ENCODE measurements at regions not wholly inside any gene's neighbourhood (a gene's known extent, or its start where the extent isn't known, plus 50 kb on each side); places are given as distances from the start of the nearest gene placed in this dataset.

DNA sequence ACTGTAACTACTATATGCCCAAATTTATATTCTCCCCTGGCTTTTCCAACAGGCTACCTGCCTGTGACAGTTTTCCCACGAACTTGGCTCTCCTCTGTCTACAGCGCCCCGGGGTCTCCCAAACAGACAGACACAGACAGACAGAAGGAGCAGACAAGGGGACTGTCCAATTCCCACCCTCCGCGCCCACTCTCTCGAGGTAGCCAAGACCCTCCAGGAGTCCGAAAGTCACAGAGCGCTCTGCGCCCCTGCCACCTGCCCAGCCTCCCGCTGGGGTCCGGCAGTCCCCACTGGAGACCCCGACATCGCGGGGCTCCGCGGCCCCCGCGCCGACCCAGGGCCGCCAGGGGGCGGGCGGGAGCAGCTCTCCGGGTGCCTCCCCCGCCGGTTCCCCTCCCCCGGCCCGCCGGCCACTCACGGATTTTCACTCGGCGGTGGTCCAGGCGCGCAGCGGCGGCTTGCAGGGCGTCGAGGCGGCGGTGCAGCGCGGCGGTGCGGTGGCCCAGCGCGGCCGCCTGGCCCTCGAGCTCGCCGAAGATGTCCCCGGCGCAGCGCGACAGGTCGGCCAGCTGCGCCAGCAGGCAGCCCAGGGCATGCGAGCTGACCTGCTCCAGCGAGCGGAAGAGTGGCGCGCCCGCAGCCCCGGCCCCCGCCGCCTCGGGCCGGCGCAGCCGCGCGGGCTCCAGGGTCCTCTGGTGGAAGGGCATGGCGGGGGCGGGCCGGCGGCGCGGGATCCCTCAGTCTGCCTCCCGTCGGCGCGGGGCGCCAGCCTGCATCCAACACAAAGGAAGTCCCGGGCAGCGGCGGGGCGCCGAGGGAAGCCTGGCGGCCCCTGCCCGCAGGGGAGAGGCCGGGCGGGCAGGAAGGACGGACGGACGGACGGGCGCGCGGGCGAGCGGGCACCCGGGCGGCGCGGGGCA, 81.3 kb upstream of the CCDC28A start:
- DNase-seq (ENCODE audit: low read depth, low spot score) = no peak

DNA sequence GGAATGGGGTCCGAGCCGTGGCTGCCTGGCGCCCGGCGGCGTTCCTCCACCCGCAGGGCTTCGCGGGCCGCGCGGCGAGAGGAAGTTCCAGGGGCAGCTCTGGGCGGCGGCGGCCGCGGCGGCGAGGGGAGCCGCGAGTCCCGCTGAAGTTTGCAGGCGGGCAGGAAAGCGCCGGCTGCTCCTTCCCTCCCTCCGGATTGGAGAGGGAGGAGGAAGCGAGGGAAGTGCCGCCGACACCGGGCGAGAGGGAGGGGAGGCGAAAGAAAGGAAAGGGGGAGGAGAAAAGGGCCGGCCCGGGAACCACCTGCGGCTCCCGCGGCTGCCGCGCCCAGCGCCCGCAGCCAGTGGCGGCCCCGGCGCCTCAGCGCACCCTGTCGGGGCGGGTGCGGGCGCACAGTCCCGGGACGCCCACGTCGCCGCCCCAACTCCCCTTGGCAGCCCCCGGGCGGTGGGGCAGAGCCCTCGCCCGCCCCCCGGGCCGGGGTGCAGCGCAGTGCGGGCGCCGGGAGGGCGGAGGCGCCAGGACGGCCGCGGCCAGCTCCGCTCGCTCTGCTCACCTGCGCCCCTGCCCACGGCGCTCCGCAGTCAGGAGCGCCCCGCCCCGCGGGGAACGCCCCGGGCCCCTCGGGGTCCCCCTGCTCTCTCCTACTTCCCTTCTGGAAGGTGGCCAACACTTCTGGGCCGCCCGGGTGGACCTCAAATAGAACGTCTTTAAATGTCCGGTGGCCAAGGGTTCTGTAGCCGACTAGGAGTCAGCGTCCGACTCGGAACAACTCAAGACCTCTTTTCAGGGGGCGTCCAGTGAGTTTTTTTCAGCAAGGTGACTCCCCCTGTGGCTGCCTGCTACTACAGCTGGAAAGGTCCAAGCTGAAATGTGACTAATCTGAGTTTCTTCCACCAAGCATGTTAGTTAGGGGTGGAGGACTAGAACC, 80.3 kb upstream of the CCDC28A start:
- no peak for DNase-seq (ENCODE audit: low read depth, low spot score)

DNA sequence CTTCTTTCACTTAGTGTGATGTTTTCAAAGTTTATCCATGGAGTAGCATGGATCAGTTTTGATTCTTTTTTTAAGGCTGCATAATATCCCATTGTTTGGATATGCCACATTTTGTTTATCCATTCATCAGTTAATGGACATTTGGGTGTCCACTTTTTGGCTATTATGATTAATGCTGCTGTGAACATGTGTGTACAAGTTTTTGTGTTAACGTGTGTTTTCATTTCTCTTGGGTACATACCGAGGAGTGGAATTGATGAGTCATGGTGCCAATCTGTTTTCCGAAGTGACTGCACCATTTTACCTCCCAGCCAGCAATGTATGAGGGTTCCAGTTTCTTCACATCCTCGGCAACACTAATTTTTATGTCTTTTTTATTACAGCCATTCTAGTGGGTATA, 78.4 kb upstream of the CCDC28A start:
- DNase-seq (ENCODE audit: low read depth, low spot score) = no peak

DNA sequence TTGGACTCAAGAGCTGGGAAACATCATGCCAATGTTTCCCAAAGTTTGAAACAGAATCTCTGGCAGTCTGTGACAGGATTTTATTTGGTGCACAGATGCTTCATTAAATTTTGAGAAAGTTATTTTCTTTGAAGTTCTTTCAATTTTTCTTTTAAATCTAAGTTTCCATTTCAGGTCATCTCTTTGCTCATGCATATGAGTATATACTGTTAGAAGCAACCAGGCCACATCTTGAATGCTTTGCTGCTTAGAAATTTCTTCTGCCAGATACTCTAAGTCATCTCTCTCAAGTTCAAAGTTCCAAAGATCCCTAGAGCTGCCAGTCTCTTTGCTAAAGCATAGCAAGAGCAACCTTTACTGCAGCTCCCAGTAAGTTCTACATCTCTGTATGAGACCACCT, 59.1 kb upstream of the CCDC28A start:
- no peak for DNase-seq (ENCODE audit: low read depth, low spot score)

DNA sequence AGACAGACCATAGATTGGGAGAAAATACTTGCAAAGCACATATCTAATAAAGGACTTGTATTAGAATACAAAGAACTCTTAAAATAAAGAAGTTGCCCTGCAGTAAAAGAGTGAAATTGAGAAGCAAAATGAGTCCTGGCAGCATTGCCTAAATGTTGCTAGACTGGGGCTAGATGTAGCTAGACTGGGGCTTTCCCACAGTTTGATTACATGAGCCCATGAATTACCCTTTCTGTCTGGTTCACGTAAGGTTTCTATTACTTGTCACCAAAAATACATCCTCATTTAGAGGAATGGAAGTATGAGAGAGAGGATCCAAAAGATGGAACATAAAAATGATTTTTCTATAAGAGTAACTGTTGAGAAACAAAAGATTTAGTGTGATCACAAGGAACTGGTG, 57.6 kb upstream of the CCDC28A start:
- DNase-seq (ENCODE audit: low read depth, low spot score) = no peak

DNA sequence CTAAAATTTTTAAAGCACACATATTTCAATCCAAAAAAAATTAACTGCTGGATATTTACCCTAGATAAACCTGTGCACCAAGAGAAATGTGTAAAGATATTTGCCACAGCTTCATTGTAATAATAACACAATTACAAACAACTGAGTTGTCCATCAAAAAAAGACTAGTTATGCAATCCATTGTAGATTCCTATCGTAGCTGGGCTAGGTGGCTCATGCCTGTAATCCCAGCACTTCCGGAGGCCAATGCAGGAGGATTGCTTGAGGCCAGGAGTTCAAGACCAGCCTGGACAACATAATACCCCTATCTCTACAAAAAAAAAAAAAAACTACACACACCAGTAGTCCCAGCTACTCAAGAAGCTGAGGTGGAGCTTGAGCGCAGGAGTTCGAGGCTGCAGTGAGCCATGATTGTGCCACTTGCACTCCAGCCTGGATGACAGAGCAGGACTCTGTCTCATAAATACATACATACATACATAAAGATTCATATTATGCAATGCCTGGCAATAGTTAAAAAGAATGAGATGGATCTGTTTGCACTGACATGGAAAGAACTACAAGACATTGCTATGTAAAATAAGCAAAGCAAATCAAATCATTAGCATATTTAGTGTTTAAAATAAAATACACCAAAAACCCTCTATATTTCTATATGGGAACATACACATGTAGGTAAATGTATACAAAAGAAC, 56.5 kb upstream of the CCDC28A start:
- DNase-seq (ENCODE audit: low read depth, low spot score) = no peak

DNA sequence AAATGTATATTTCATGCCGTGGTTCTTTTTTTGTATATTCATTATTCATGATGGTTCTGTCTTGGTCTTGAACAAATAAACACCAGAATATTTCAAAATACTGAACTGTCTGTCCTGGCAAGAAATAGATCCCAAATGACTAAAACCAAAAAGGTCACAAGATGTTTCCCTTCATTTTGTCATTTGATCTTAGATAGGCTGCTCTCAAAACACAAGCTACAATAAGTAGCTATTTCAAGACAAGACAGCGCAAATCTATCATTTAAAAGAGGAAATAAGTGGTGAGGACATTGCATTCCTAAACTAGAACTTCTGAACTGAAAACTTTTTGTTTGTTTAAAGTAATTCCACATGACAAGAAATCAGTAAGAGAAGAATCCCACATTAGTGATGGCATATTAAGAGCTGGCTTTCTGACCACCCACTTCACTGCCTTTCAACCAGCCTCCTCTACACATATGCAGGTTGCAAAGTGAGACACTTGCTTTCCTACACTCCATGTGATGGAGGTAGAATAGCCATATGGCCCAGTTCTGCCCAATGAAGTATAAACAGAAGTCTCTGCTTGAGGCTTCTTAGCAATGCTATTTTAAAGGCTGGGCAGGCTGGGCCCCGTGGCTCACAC, 54.4 kb upstream of the CCDC28A start:
- DNase-seq (ENCODE audit: low read depth, low spot score) = no peak

DNA sequence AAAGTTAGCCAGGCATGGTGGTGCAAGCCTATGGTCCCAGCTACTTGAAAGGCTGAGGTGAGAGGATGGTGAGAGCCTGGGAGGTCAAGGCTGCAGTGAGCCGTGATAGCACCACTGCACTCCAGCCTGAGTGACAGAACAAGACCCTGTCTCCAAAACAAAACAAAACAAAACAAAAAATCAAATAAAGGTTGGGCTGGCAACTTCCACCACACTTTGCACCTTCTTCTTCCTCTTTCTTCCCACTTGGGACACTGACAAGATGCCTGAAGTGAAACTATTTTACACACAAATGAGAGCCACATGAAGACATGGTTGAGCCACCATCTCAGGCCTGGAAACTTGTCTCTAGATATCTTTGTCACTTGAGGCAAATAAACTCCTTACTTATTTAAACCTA, 53.8 kb upstream of the CCDC28A start:
- no peak for DNase-seq (ENCODE audit: low read depth, low spot score)

DNA sequence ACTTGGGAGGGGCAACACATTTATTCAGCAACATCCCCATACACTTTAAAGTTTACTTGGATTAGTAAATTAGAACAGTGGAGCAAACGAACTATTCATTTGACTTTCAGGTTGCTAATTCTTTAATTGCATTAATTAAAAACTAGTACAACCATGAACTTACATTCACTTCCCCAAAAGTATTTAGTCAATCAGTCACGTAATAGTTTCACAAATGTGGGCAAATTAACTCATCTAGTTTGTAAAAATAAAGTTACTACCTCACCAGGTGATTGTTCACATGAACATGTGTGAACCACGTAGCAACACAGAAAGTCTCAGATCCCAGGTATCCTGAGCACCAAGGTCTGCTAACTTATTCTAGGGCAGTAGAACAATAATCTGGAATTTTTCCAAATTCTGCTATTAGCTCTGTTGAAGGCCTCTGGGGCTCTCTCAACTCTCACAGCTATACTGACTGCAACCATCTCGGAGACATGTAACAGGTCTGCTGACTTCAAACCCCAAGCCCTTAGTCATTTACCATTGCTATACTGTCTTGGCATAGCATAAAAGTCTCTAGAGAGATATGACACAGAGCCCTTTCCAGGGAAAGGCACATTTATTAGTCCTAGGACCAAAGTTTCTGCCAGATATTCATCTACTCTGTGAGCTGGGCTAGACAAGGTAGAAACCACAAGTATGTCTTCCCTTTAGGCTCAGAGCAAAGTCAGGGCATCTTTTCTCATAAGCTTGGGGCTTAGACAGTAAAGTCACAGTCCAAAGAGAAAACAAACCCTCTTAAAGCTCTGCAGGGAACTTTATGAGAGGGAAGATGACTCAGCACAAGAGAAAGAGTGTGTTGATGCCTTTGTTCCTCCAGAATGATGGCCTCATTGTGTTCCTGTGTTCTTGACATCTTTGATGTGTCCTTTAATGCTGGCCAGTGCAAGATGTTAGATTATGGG, 50.9 kb upstream of the CCDC28A start:
- no peak for DNase-seq (ENCODE audit: low read depth, low spot score)
